ENCODE measurements at regions not wholly inside any gene's neighbourhood (a gene's known extent, or its start where the extent isn't known, plus 50 kb on each side); places are given as distances from the start of the nearest gene placed in this dataset.

DNA sequence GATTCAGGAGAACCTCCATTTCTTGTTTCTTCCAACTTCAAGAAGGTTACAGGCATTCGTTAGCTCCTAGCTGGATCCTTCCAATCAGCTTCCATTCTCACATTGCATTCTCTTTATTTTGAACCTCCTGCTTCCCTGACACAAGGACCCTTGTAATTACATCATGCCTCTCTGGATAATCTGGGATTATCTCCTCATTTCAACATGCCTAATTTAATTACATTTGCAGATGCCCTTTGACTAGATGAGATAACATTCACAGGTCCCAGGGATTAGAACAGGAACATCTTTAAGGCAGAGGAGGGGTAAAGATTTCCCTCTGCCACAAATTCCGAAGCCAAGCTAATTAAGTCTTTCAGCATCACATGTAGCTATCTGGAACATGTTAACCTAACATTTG is 753.8 kb upstream of the PCDH7 start:
- TF ChIP-seq, protein P1, sequence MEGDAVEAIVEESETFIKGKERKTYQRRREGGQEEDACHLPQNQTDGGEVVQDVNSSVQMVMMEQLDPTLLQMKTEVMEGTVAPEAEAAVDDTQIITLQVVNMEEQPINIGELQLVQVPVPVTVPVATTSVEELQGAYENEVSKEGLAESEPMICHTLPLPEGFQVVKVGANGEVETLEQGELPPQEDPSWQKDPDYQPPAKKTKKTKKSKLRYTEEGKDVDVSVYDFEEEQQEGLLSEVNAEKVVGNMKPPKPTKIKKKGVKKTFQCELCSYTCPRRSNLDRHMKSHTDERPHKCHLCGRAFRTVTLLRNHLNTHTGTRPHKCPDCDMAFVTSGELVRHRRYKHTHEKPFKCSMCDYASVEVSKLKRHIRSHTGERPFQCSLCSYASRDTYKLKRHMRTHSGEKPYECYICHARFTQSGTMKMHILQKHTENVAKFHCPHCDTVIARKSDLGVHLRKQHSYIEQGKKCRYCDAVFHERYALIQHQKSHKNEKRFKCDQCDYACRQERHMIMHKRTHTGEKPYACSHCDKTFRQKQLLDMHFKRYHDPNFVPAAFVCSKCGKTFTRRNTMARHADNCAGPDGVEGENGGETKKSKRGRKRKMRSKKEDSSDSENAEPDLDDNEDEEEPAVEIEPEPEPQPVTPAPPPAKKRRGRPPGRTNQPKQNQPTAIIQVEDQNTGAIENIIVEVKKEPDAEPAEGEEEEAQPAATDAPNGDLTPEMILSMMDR (IDR thresholded peaks at IDR 0.05): no peak
- no peak for TF ChIP-seq EZH2 (IDR thresholded peaks at IDR 0.05; ENCODE audit: borderline replicate concordance, insufficient read depth, low read depth, low read length, poor library complexity, severe bottlenecking)

Data from B cell (primary cell).